GM11168 (cell line): ENCODE measurements at regions not wholly inside any gene's neighbourhood (a gene's known extent, or its start where the extent isn't known, plus 50 kb on each side); places are given as distances from the start of the nearest gene placed in this dataset.
"Not testable (repeated sequence)": the region's sequence is repeated elsewhere in the genome, so short reads cannot be mapped to it uniquely, and the experiment has no call there.

ENCODE experiments used
- in situ Hi-C: fragments of 300-500 bp; cut with MboI; formaldehyde crosslinking; loops from one replicate; pipeline ENCODE4 v1.12.0; 2022; ENCODE audit warnings: low sequenced_read_pairs; ENCODE audit not compliant: unreplicated experiment

- in situ Hi-C loops: loop anchor here (25.0 kb wide), 1 partner anchor 176 kb away; no protein-coding TSS in a partner anchor
These were observed 50.1 kb upstream of the N4BP3 start for GRCh38 chr5:178063277-178063676.

GRCh38 chr5:178058321-178059012, 54.9 kb upstream of the N4BP3 start:
- in situ Hi-C loops: loop anchor here (25.0 kb wide), 1 partner anchor 171 kb away; no protein-coding TSS in a partner anchor

- in situ Hi-C loops: loop anchor here (25.0 kb wide), 1 partner anchor 171 kb away; no protein-coding TSS in a partner anchor
These were observed 55.5 kb upstream of the N4BP3 start for GRCh38 chr5:178057839-178058238.

GRCh38 chr5:178056935-178057334, 56.4 kb upstream of the N4BP3 start:
- in situ Hi-C loops: loop anchor here (25.0 kb wide), 1 partner anchor 170 kb away; no protein-coding TSS in a partner anchor

GRCh38 chr5:178055536-178055935, 57.8 kb upstream of the N4BP3 start:
- in situ Hi-C loops: loop anchor here (25.0 kb wide), 1 partner anchor 168 kb away; no protein-coding TSS in a partner anchor

DNA sequence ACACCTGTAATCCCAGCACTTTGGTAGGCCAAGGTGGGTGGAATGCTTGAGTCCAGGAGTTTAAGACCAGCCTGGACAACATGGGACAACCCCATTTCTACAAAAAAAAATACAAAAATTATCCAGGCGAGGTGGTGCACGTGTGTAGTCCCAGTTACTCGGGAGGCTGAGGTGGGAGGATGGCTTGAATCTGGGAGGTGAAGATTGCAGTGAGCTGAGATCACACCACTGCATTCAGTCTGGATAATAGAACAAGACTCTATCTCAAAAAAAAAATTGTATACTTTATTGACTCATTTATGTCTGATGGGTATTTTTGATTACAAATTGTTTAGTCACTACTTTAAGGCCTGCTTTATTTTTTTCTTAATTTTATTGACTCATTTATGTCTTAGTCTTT, 56.0 kb upstream of the PROP1 start:
- in situ Hi-C loops: loop anchor here (25.0 kb wide), 1 partner anchor 165 kb away; no protein-coding TSS in a partner anchor

DNA sequence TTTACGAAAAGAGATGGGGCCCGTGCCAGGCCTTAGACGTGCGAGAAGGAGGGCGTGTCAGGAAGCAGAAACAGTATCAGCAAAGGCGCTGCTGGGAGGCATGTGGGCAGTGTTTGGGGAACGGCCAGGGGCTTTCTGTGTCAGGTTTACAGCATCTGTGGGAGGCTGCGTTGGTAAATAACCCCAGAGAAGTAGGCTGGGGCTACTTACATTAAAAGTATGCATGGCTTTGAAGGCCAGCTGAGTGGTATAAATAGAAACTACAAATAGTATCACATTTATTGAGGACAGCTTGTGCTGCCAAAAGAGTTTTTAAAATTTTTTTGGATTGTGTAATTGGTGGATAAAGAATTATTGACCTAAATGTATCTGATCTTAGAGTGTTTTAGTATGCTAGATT, 54.8 kb upstream of the PROP1 start:
- in situ Hi-C loops: loop anchor here (25.0 kb wide), 1 partner anchor 164 kb away; no protein-coding TSS in a partner anchor

- in situ Hi-C loops: not testable (repeated sequence)
These were observed 51.9 kb upstream of the PROP1 start for GRCh38 chr5:178047943-178048342.

- in situ Hi-C loops: not testable (repeated sequence)
These were observed 50.8 kb upstream of the PROP1 start for GRCh38 chr5:178046757-178047399.

DNA sequence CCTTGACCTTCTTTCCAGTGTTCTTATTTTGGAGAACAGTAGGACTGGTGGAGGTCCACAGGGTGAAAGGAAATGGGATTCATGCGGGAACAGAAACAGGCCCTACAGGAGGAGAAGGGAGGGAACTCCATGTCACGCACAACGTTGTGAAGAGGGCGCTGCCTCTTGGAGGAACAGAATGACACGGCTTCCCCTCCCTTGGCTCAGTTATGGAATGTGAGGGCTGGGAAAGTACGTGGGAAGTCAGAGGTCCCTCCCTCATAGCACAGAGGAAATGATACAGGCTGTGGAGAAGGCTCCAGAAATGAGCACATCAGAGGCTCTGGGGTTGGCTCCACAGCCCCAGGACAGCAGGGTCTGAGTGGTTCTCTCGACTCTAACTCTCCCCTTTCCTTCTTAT, 49.9 kb upstream of the PROP1 start:
- in situ Hi-C loops: not testable (repeated sequence)
